ENCODE measurements at regions not wholly inside any gene's neighbourhood (a gene's known extent, or its start where the extent isn't known, plus 50 kb on each side); places are given as distances from the start of the nearest gene placed in this dataset.

- no peak for TF ChIP-seq ZNF720 (CRISPR knock-in tag; IDR thresholded peaks at IDR 0.05)
- TF ChIP-seq RXRB (CRISPR knock-in tag; IDR thresholded peaks at IDR 0.05; ENCODE audit: borderline replicate concordance) = no peak
- TF ChIP-seq PLSCR1 (CRISPR knock-in tag; IDR thresholded peaks at IDR 0.05; ENCODE audit: borderline replicate concordance) = no peak
- 0 out of 2 replicates have a peak, but pooled peaks have one; percentile 18 for TF ChIP-seq MEF2D (CRISPR knock-in tag; IDR thresholded peaks at IDR 0.05)
- no peak for TF ChIP-seq ZNF619 (CRISPR knock-in tag; IDR thresholded peaks at IDR 0.05)
- no peak for TF ChIP-seq ZNF382 (CRISPR knock-in tag; IDR thresholded peaks at IDR 0.05; ENCODE audit: borderline replicate concordance)
- 0 out of 2 replicates have a peak, but pooled peaks have one; percentile 37 for TF ChIP-seq ZNF124 (CRISPR knock-in tag; IDR thresholded peaks at IDR 0.05)
- no peak for TF ChIP-seq ZNF703 (CRISPR knock-in tag; IDR thresholded peaks at IDR 0.05; ENCODE audit: borderline replicate concordance)
- TF ChIP-seq SNAPC4 (CRISPR knock-in tag; IDR thresholded peaks at IDR 0.05) = no peak
- no peak for TF ChIP-seq NFAT5 (CRISPR knock-in tag; IDR thresholded peaks at IDR 0.05)
- TF ChIP-seq SMARCC2 (IDR thresholded peaks at IDR 0.05) = no peak
- TF ChIP-seq ZNF296 (CRISPR knock-in tag; conservative IDR thresholded peaks at IDR 0.05) = no peak
- TF ChIP-seq MTF1 (CRISPR knock-in tag; IDR thresholded peaks at IDR 0.05) = no peak
- no peak for TF ChIP-seq MXI1 (IDR thresholded peaks at IDR 0.05; ENCODE audit: borderline replicate concordance, low read depth, low read length)
- TF ChIP-seq ZNF503 (CRISPR knock-in tag; IDR thresholded peaks at IDR 0.05) = no peak
- TF ChIP-seq ZKSCAN1 (IDR thresholded peaks at IDR 0.05; ENCODE audit: low read length) = no peak
- TF ChIP-seq KLF15 (CRISPR knock-in tag; IDR thresholded peaks at IDR 0.05; ENCODE audit: borderline replicate concordance) = no peak
Observed at GRCh38 chr2:39837856-39838453, 58.9 kb upstream of the THUMPD2 start (continued).

Data from HepG2 (cell line).